Prostate gland (tissue), 2 donors: ENCODE measurements at regions not wholly inside any gene's neighbourhood (a gene's known extent, or its start where the extent isn't known, plus 50 kb on each side); places are given as distances from the start of the nearest gene placed in this dataset.

Experiments
- DNase-seq: peaks from one replicate; pipeline ENCODE4 v3.0.0-alpha.2; 2019; ENCODE audit warnings: low spot score
- H3K27ac ChIP-seq, 2 donors: fragments of 200-600 bp; sonication (generic); 2 replicates each; pipeline ENCODE4 v1.5.1; 2017 to 2019
- H3K27me3 ChIP-seq: fragments of 200-600 bp; sonication (generic); replicated peaks from 2 replicates; pipeline ENCODE4 v1.5.1; 2019; ENCODE audit not compliant: insufficient read depth
- H3K36me3 ChIP-seq, 2 donors: fragments of 200-600 bp; sonication (generic); 1 replicate in 1 of 2; 2 replicates in 1 of 2; pipeline versions ENCODE4 v1.5.1 to v1.8.1; 2017 to 2019
- H3K4me1 ChIP-seq: fragments of 200-600 bp; sonication (generic); replicated peaks from 2 replicates; pipeline ENCODE4 v1.5.1; 2019
- H3K4me3 ChIP-seq, 2 donors: fragments of 200-600 bp; sonication (generic); 2 replicates each; pipeline ENCODE4 v1.5.1; 2017 to 2019
- H3K9me3 ChIP-seq: fragments of 200-600 bp; sonication (generic); 2 replicates; pipeline ENCODE4 v1.5.1; 2017
- CTCF ChIP-seq, 4 experiments: fragments of 200-600 bp in 2 of 4; fragments of 450-650 bp in 2 of 4; sonication (generic) in 2 of 4; IDR thresholded peaks; 1 replicate in 3 of 4; 2 replicates in 1 of 4; pipeline ENCODE4 v1.5.1; 2016 to 2019; ENCODE audit warnings: antibody characterized with exemption in 4 of 4, mild to moderate bottlenecking in 2 of 4, moderate library complexity in 2 of 4
- POLR2A ChIP-seq: fragments of 450-650 bp; IDR thresholded peaks from one replicate; pipeline ENCODE4 v1.6.1; 2016; ENCODE audit warnings: antibody characterized with exemption, mild to moderate bottlenecking
- POLR2AphosphoS5 ChIP-seq: sonication (generic); formaldehyde crosslinking; IDR thresholded peaks from one replicate; pipeline ENCODE4 v1.6.1; 2017; ENCODE audit warnings: antibody characterized with exemption
- WGBS: methylation state at CpG from one replicate; pipeline ENCODE4 v1.1.5; 2018; 5-methylcytosine and 5-hydroxymethylcytosine counted together
- intact Hi-C: fragments of 100-400 bp; cut with DNase I; formaldehyde crosslinking; loops from one replicate; pipeline ENCODE4 v1.14.2; 2022

- TF ChIP-seq POLR2A (no peak), POLR2AphosphoS5 (no peak), CTCF (IDR thresholded peaks at IDR 0.05) (no peak)
- H3K9me3 ChIP-seq, result no peaks in the 10 kb centered on the region
- H3K36me3 ChIP-seq, result no peaks in the 10 kb centered on the region
- no peaks in the 10 kb centered on the region for H3K27me3 ChIP-seq
- intact Hi-C loops, result no loop called here
- no peak overlapping the region for H3K4me3 ChIP-seq
- WGBS, result 72% methylated on average over 5 of the region's 5 CpGs
- DNase-seq, result no peak
- H3K27ac ChIP-seq, result no peak overlapping the region
- no peaks in the 10 kb centered on the region for H3K4me1 ChIP-seq
Observed at GRCh38 chr5:155624597-155625241, 611.2 kb downstream of the KIF4B start.

GRCh38 chr5:155625315-155625714, 611.8 kb downstream of the KIF4B start:
- Histone ChIP-seq H3K36me3 (no peaks in the 10 kb centered on the region), H3K9me3 (no peaks in the 10 kb centered on the region), H3K4me1 (no peaks in the 10 kb centered on the region), H3K27ac (no peak overlapping the region), H3K4me3 (no peak overlapping the region), H3K27me3 (no peaks in the 10 kb centered on the region)
- DNase-seq, result no peak
- WGBS, result 43% methylated on average over 3 of the region's 3 CpGs
- intact Hi-C loops, result no loop called here
- no peak for TF ChIP-seq POLR2A
- no peak for TF ChIP-seq POLR2AphosphoS5
- TF ChIP-seq CTCF (IDR thresholded peaks at IDR 0.05), result no peak

GRCh38 chr5:155625897-155626543, 612.5 kb downstream of the KIF4B start:
- H3K36me3 ChIP-seq, result no peaks in the 10 kb centered on the region
- WGBS, result 38% methylated on average over 3 of the region's 3 CpGs
- DNase-seq, result no peak
- H3K9me3 ChIP-seq, result no peaks in the 10 kb centered on the region
- no peaks in the 10 kb centered on the region for H3K4me1 ChIP-seq
- TF ChIP-seq CTCF (IDR thresholded peaks at IDR 0.05), result no peak
- peak; percentile 17 for TF ChIP-seq POLR2AphosphoS5
- no peak for TF ChIP-seq POLR2A
- H3K27ac ChIP-seq, result no peak overlapping the region
- intact Hi-C loops, result no loop called here
- no peak overlapping the region for H3K4me3 ChIP-seq
- no peaks in the 10 kb centered on the region for H3K27me3 ChIP-seq

- Histone ChIP-seq H3K4me1 (no peaks in the 10 kb centered on the region), H3K27ac (no peak overlapping the region), H3K4me3 (no peak overlapping the region), H3K27me3 (no peaks in the 10 kb centered on the region), H3K36me3 (no peaks in the 10 kb centered on the region), H3K9me3 (no peaks in the 10 kb centered on the region)
- intact Hi-C loops, result no loop called here
- DNase-seq, result no peak
- TF ChIP-seq CTCF (IDR thresholded peaks at IDR 0.05) (no peak), POLR2AphosphoS5 (no peak), POLR2A (no peak)
- 33% methylated on average over 6 of the region's 6 CpGs for WGBS
Observed at GRCh38 chr5:155626592-155626991, 613.0 kb downstream of the KIF4B start.

GRCh38 chr5:155628346-155628745, 614.8 kb downstream of the KIF4B start:
- 74% methylated on average over 7 of the region's 7 CpGs for WGBS
- TF ChIP-seq CTCF (IDR thresholded peaks at IDR 0.05) (no peak), POLR2A (no peak), POLR2AphosphoS5 (no peak)
- H3K9me3 ChIP-seq, result no peaks in the 10 kb centered on the region
- no peak for DNase-seq
- intact Hi-C loops, result no loop called here
- no peak overlapping the region for H3K27ac ChIP-seq
- no peaks in the 10 kb centered on the region for H3K36me3 ChIP-seq
- no peaks in the 10 kb centered on the region for H3K27me3 ChIP-seq
- no peak overlapping the region for H3K4me3 ChIP-seq
- no peaks in the 10 kb centered on the region for H3K4me1 ChIP-seq
